Neural progenitor cell (in vitro differentiated cells): ENCODE measurements at regions not wholly inside any gene's neighbourhood (a gene's known extent, or its start where the extent isn't known, plus 50 kb on each side); places are given as distances from the start of the nearest gene placed in this dataset.

Experiments used
- CTCF ChIP-seq: fragments of 200-600 bp; sonication (generic); IDR thresholded peaks from 2 replicates; pipeline ENCODE4 v1.5.1; 2017; ENCODE audit warnings: antibody characterized with exemption, mild to moderate bottlenecking
- EZH2 ChIP-seq: fragments of 200-600 bp; sonication (generic); IDR thresholded peaks from 2 replicates; pipeline ENCODE4 v1.6.1; 2017; ENCODE audit warnings: antibody characterized with exemption, mild to moderate bottlenecking, moderate library complexity

- no peak for TF ChIP-seq CTCF
- TF ChIP-seq EZH2: no peak
These were observed 447.2 kb downstream of the DOK5 start for GRCh38 chr20:54922636-54923035.
